Activated naive CD4-positive, alpha-beta T cell treated with anti-CD3 and anti-CD28 coated beads, Interleukin-2, amount 50 U/mL, for 72 hours (primary cell): ENCODE measurements at regions not wholly inside any gene's neighbourhood (a gene's known extent, or its start where the extent isn't known, plus 50 kb on each side); places are given as distances from the start of the nearest gene placed in this dataset.

Experiments used
- ATAC-seq, 2 donors: fragments of 150-1000 bp; cut with Tn5 transposase; 2 replicates each; pipeline ENCODE4 v1.10.0; 2021; ENCODE audit warnings: mild to moderate bottlenecking in 2 of 2, moderate library complexity in 2 of 2
- DNase-seq, 2 donors: peaks; one replicate each; pipeline ENCODE4 v3.0.0; 2021 to 2022; ENCODE audit warnings: low spot score in 2 of 2
- H3K27ac Mint-ChIP-seq, 2 donors: one replicate each; pipeline ENCODE4 v1.8.0; 2022; ENCODE audit warnings: mild to moderate bottlenecking in 2 of 2, mixed read lengths in 2 of 2
- H3K36me3 Mint-ChIP-seq, 2 donors: one replicate each; pipeline ENCODE4 v1.8.0; 2022; ENCODE audit warnings: mixed read lengths in 2 of 2
- H3K9me3 Mint-ChIP-seq, 2 donors: one replicate each; pipeline ENCODE4 v1.8.0; 2022; ENCODE audit warnings: mixed read lengths in 2 of 2

- no peak for ATAC-seq
- no peak for DNase-seq
- H3K9me3 Mint-ChIP-seq, result peaks cover 12 to 26% of the 10 kb centered on the region in 2 donors
- no peak overlapping the region for H3K27ac Mint-ChIP-seq
- no peaks in the 10 kb centered on the region for H3K36me3 Mint-ChIP-seq
These were observed 349.8 kb upstream of the CPEB2 start for GRCh38 chr4:14652522-14652921.

- Mint-ChIP-seq H3K27ac (no peak overlapping the region), H3K9me3 (peaks cover 8 to 26% of the 10 kb centered on the region in 2 donors), H3K36me3 (no peaks in the 10 kb centered on the region)
- ATAC-seq (no peak), DNase-seq (no peak)
These were observed 348.9 kb upstream of the CPEB2 start for GRCh38 chr4:14653338-14653737.

GRCh38 chr4:14659286-14659685 lies 343.0 kb upstream of the CPEB2 start:
- peaks cover 8% of the 10 kb centered on the region in 2 donors for H3K9me3 Mint-ChIP-seq
- ATAC-seq, result no peak
- no peak overlapping the region for H3K27ac Mint-ChIP-seq
- H3K36me3 Mint-ChIP-seq, result no peaks in the 10 kb centered on the region
- DNase-seq, result no peak

- DNase-seq (no peak), ATAC-seq (no peak)
- H3K9me3 Mint-ChIP-seq, result peaks cover 0 to 9% of the 10 kb centered on the region in 2 donors
- peaks cover 0 to 7% of the 10 kb centered on the region in 2 donors for H3K36me3 Mint-ChIP-seq
- no peak overlapping the region for H3K27ac Mint-ChIP-seq
These were observed 334.6 kb upstream of the CPEB2 start for GRCh38 chr4:14667624-14668151.

- H3K27ac Mint-ChIP-seq, result no peak overlapping the region
- H3K9me3 Mint-ChIP-seq, result peaks cover 0 to 12% of the 10 kb centered on the region in 2 donors
- H3K36me3 Mint-ChIP-seq, result peaks cover 0 to 7% of the 10 kb centered on the region in 2 donors
- no peak for ATAC-seq
- DNase-seq, result no peak
These were observed 334.0 kb upstream of the CPEB2 start for GRCh38 chr4:14668296-14668695.

DNA sequence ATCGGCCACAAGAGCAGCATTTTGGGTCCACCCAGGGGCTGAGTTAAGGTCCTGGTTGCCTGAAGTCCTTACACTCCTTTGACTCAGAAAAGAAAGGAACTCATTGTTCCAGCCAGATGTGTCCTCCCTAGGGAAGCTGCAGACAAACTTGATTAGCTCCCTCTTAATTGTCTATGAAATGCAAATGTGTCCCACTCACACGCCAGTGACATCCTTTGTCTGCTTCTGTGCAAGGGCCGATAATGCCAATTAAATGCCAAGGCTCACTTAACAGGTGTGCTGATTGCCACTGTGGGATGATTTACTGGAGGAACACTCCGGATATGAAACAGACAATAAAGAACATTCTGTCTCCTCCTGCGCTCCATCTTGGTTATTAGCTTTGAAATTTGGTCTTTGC lies 332.9 kb upstream of the CPEB2 start:
- ATAC-seq, result no peak

GRCh38 chr4:14671146-14671545 lies 331.1 kb upstream of the CPEB2 start:
- Mint-ChIP-seq H3K36me3 (peaks cover 0 to 7% of the 10 kb centered on the region in 2 donors), H3K9me3 (peaks cover 0 to 9% of the 10 kb centered on the region in 2 donors), H3K27ac (no peak overlapping the region)
- no peak for DNase-seq
- ATAC-seq, result no peak

More for the DNA sequence above, 332.9 kb upstream of the CPEB2 start:
- DNase-seq, result no peak
- Mint-ChIP-seq H3K9me3 (peaks cover 0 to 12% of the 10 kb centered on the region in 2 donors), H3K36me3 (peaks cover 0 to 7% of the 10 kb centered on the region in 2 donors), H3K27ac (no peak overlapping the region)

GRCh38 chr4:14675279-14675985 lies 326.8 kb upstream of the CPEB2 start:
- H3K36me3 Mint-ChIP-seq, result no peaks in the 10 kb centered on the region
- ATAC-seq, result no peak
- peaks cover 3 to 4% of the 10 kb centered on the region in 2 donors for H3K9me3 Mint-ChIP-seq
- H3K27ac Mint-ChIP-seq, result no peak overlapping the region
- no peak for DNase-seq

DNA sequence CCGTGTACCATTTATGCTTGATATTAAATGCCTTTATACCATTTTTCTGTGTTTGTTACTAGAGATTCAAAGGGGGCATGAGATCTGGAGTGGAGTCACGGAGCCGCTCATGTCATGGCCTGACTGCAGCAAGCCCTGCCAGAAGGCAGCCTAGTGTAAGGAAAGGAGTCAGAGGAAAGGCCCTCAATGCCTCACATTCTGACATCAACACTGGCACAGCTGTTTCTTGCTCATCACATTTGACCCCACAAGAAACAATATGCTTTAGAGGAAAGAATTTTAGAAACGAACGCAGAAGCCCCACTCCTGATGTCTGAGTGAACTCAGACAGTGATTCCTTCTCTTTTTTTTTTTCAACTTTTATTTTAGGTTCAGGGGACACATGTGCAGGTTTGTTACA lies 322.4 kb upstream of the CPEB2 start:
- no peaks in the 10 kb centered on the region for H3K36me3 Mint-ChIP-seq
- DNase-seq (no peak), ATAC-seq (no peak)
- no peak overlapping the region for H3K27ac Mint-ChIP-seq
- H3K9me3 Mint-ChIP-seq, result peaks cover 0 to 4% of the 10 kb centered on the region in 2 donors

DNA sequence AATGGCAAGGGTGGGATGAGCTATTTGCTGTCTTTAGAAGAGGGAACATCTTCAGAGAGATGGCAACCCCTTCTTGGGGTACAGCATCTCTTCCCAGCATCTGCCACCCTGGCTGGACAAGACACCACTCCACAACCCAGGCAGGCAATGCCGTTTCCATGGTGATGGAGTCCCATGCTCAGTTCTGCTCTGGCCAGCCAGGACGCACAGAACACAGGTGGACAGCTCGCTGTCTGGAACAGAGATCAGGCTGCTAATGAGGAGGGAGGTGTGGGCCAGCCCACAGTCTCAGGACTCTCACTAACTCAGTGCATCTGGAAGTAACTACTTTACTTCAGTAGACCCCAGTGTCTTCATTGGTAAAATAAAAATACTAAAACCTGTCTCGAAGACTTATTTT lies 321.0 kb upstream of the CPEB2 start:
- ATAC-seq (no peak), DNase-seq (no peak)
- Mint-ChIP-seq H3K27ac (no peak overlapping the region), H3K9me3 (peaks cover 4% of the 10 kb centered on the region in 2 donors), H3K36me3 (no peaks in the 10 kb centered on the region)

GRCh38 chr4:14693728-14694127 lies 308.6 kb upstream of the CPEB2 start:
- no peak for ATAC-seq
- H3K27ac Mint-ChIP-seq, result no peak overlapping the region
- H3K36me3 Mint-ChIP-seq, result no peaks in the 10 kb centered on the region
- H3K9me3 Mint-ChIP-seq, result peaks cover 3 to 7% of the 10 kb centered on the region in 2 donors
- no peak for DNase-seq

- no peak overlapping the region for H3K27ac Mint-ChIP-seq
- no peak for ATAC-seq
- H3K9me3 Mint-ChIP-seq, result peaks cover 3 to 7% of the 10 kb centered on the region in 2 donors
- DNase-seq, result no peak
- H3K36me3 Mint-ChIP-seq, result no peaks in the 10 kb centered on the region
These were observed 307.0 kb upstream of the CPEB2 start for GRCh38 chr4:14695095-14695845.

DNA sequence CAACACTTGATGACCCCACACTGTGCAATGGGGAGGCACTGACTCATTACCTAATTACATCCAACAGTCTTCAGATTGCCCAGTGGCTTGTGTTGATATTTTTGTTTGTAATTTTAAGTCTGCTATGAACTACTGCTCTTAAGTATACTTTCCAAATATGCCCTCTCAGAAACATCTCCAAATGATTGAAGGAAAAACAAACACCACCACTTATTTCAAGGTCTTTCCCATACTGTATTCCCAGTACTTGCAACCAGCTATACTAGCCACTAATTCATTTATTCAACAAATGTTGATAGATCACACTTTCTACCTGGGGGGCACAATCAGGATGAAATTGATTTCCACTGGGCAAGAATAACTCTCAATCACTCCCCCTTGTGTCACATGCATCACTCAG lies 302.2 kb upstream of the CPEB2 start:
- DNase-seq, result no peak
- H3K9me3 Mint-ChIP-seq, result no peaks in the 10 kb centered on the region
- H3K27ac Mint-ChIP-seq, result no peak overlapping the region
- no peaks in the 10 kb centered on the region for H3K36me3 Mint-ChIP-seq
- ATAC-seq, result no peak

GRCh38 chr4:14700544-14700943 lies 301.7 kb upstream of the CPEB2 start:
- DNase-seq (no peak), ATAC-seq (no peak)
- Mint-ChIP-seq H3K27ac (no peak overlapping the region), H3K36me3 (no peaks in the 10 kb centered on the region), H3K9me3 (no peaks in the 10 kb centered on the region)

DNA sequence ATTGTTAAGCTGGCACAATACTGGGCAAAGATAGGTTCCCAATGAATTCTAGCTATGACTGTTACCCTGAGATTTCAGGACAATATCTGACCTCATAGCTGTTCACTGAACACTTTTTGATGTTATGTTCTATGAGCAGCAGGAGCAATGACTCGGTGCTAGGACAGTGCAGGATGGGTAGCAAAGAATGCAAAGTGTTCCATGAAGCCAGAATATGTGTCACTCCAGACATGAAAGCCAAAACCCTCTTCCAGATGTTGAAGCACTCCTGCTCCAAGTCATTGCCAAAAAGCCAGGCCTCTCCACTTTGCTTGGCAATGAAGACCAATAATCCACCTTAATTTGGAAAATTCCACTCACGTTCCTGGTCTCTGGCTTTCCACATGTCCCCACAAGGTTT lies 300.9 kb upstream of the CPEB2 start:
- Mint-ChIP-seq H3K9me3 (no peaks in the 10 kb centered on the region), H3K36me3 (no peaks in the 10 kb centered on the region), H3K27ac (no peak overlapping the region)
- DNase-seq (no peak), ATAC-seq (no peak)

DNA sequence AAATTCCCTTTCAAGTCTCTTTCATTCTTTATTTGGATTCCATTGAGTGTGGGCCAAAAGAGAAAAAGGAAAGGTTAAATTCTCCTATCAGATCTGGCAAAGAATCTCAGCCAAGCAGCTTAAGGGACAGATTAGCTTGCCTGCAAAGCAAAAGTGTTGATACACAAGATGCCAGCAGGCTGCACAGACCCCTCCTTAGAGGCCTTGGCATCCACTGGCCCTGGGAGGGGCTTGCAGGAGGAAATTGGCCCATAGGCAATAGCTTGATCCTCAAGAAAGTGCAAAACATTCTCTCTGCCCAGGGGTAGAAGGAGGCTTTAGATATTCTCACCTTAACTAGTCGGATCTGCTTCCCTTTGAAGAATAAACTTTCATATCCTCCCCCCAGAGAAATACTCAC lies 300.4 kb upstream of the CPEB2 start:
- no peak overlapping the region for H3K27ac Mint-ChIP-seq
- no peaks in the 10 kb centered on the region for H3K36me3 Mint-ChIP-seq
- H3K9me3 Mint-ChIP-seq, result no peaks in the 10 kb centered on the region
- no peak for DNase-seq
- ATAC-seq, result no peak

DNA sequence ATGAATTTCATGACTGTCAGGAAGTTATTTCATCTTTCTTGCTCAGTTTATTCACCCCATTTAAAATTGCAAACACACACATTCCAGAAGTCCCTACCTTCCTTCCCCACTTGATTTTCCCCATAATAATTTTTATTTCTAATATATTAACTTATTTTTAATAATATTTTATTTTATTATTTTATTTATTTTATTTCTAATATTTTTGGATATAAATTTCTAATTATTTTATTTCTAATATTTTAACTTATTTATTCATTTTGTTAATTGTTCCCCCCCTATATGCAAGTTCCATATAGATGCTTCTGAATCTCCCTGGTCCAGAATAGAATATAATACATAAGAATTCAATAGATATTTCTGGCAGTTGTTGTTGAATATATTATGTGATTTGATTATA lies 293.7 kb upstream of the CPEB2 start:
- ATAC-seq (no peak), DNase-seq (no peak)
- H3K36me3 Mint-ChIP-seq, result no peaks in the 10 kb centered on the region
- H3K9me3 Mint-ChIP-seq, result no peaks in the 10 kb centered on the region
- no peak overlapping the region for H3K27ac Mint-ChIP-seq

GRCh38 chr4:14711259-14711658 lies 291.0 kb upstream of the CPEB2 start:
- no peak for ATAC-seq
- Mint-ChIP-seq H3K9me3 (no peaks in the 10 kb centered on the region), H3K36me3 (no peaks in the 10 kb centered on the region), H3K27ac (no peak overlapping the region)
- DNase-seq, result no peak
